ENCODE measurements at regions not wholly inside any gene's neighbourhood (a gene's known extent, or its start where the extent isn't known, plus 50 kb on each side); places are given as distances from the start of the nearest gene placed in this dataset.

GRCh38 chr6:37551867-37552266 lies 52.2 kb upstream of the CCDC167 start:
- no peaks in the 10 kb centered on the region for H3K79me1 ChIP-seq (replicated peaks; ENCODE audit: low read length, poor library complexity, severe bottlenecking)
- peaks cover 33% of the 10 kb centered on the region for H3K4me1 ChIP-seq (ENCODE audit: control insufficient read depth, insufficient read depth, low read depth, low read length)
- no peaks in the 10 kb centered on the region for H3K36me3 ChIP-seq (ENCODE audit: control insufficient read depth in 1 of 2, insufficient read depth in 2 of 2, low read depth in 1 of 2, low read length in 2 of 2)
- 89% methylated on average over 8 of the region's 10 CpGs for WGBS
- no peak overlapping the region for H2AFZ ChIP-seq (ENCODE audit: low read depth, low read length)
- no peak overlapping the region for H4K91ac ChIP-seq (ENCODE audit: low read length)
- peak; percentile 26 for DNase-seq
- H3K27ac ChIP-seq (ENCODE audit: low read length, poor library complexity, severe bottlenecking), result no peak overlapping the region
- no peak overlapping the region for H3K23ac ChIP-seq (ENCODE audit: low read length in 2 of 2)
- no peak overlapping the region for H2BK15ac ChIP-seq (ENCODE audit: low read depth, poor library complexity, severe bottlenecking)
- H4K8ac ChIP-seq (ENCODE audit: low read length), result no peak overlapping the region
- H2BK12ac ChIP-seq (ENCODE audit: low read length in 2 of 2), result no peak overlapping the region
- no peak overlapping the region for H3K18ac ChIP-seq (ENCODE audit: low read depth in 1 of 2, low read length in 2 of 2)
- no peak overlapping the region for H3K14ac ChIP-seq (ENCODE audit: low read length in 2 of 2)
- H2AK5ac ChIP-seq (ENCODE audit: low read length, severe bottlenecking), result no peak overlapping the region
- H3K27me3 ChIP-seq (ENCODE audit: control insufficient read depth in 1 of 2, insufficient read depth in 1 of 2, low read length in 2 of 2), result peaks cover 37 to 48% of the 10 kb centered on the region in 2 experiments
- H2BK5ac ChIP-seq (ENCODE audit: low read depth, low read length, poor library complexity, severe bottlenecking), result no peak overlapping the region
- no peaks in the 10 kb centered on the region for H3K9me3 ChIP-seq (ENCODE audit: control insufficient read depth, low read length)
- no peak overlapping the region for H3K4ac ChIP-seq (ENCODE audit: low read depth in 1 of 2, low read length in 2 of 2)
- no peak overlapping the region for H3K4me2 ChIP-seq (ENCODE audit: low read length, poor library complexity, severe bottlenecking)
- no peak overlapping the region for H3K9ac ChIP-seq (ENCODE audit: low read length)
- H2BK120ac ChIP-seq (ENCODE audit: low read depth, low read length), result no peak overlapping the region
- no peak overlapping the region for H3K4me3 ChIP-seq (ENCODE audit: insufficient read depth in 1 of 2, low read depth in 1 of 2, low read length in 2 of 2)

GRCh38 chr6:37551446-37551845 lies 51.8 kb upstream of the CCDC167 start:
- H3K36me3 ChIP-seq (ENCODE audit: control insufficient read depth in 1 of 2, insufficient read depth in 2 of 2, low read depth in 1 of 2, low read length in 2 of 2), result no peaks in the 10 kb centered on the region
- H3K9me3 ChIP-seq (ENCODE audit: control insufficient read depth, low read length), result no peaks in the 10 kb centered on the region
- H2AFZ ChIP-seq (ENCODE audit: low read depth, low read length), result no peak overlapping the region
- peaks cover 29% of the 10 kb centered on the region for H3K4me1 ChIP-seq (ENCODE audit: control insufficient read depth, insufficient read depth, low read depth, low read length)
- no peak overlapping the region for H3K4ac ChIP-seq (ENCODE audit: low read depth in 1 of 2, low read length in 2 of 2)
- H3K27ac ChIP-seq (ENCODE audit: low read length, poor library complexity, severe bottlenecking), result no peak overlapping the region
- H3K27me3 ChIP-seq (ENCODE audit: control insufficient read depth in 1 of 2, insufficient read depth in 1 of 2, low read length in 2 of 2), result peaks cover 37 to 48% of the 10 kb centered on the region in 2 experiments
- H2BK12ac ChIP-seq (ENCODE audit: low read length in 2 of 2), result no peak overlapping the region
- no peak for DNase-seq
- no peak overlapping the region for H3K4me3 ChIP-seq (ENCODE audit: insufficient read depth in 1 of 2, low read depth in 1 of 2, low read length in 2 of 2)
- H3K14ac ChIP-seq (ENCODE audit: low read length in 2 of 2), result no peak overlapping the region
- H4K91ac ChIP-seq (ENCODE audit: low read length), result no peak overlapping the region
- no peak overlapping the region for H4K8ac ChIP-seq (ENCODE audit: low read length)
- H2BK5ac ChIP-seq (ENCODE audit: low read depth, low read length, poor library complexity, severe bottlenecking), result no peak overlapping the region
- H3K79me1 ChIP-seq (replicated peaks; ENCODE audit: low read length, poor library complexity, severe bottlenecking), result no peaks in the 10 kb centered on the region
- no peak overlapping the region for H3K4me2 ChIP-seq (ENCODE audit: low read length, poor library complexity, severe bottlenecking)
- H3K9ac ChIP-seq (ENCODE audit: low read length), result no peak overlapping the region
- no peak overlapping the region for H2BK15ac ChIP-seq (ENCODE audit: low read depth, poor library complexity, severe bottlenecking)
- H2BK120ac ChIP-seq (ENCODE audit: low read depth, low read length), result no peak overlapping the region
- no peak overlapping the region for H2AK5ac ChIP-seq (ENCODE audit: low read length, severe bottlenecking)
- no peak overlapping the region for H3K23ac ChIP-seq (ENCODE audit: low read length in 2 of 2)
- H3K18ac ChIP-seq (ENCODE audit: low read depth in 1 of 2, low read length in 2 of 2), result no peak overlapping the region
- 78% methylated on average over 3 of the region's 3 CpGs for WGBS

- H3K18ac ChIP-seq (ENCODE audit: low read depth in 1 of 2, low read length in 2 of 2), result no peak overlapping the region
- WGBS, result 67% methylated on average over 3 of the region's 3 CpGs
- DNase-seq, result no peak
- H3K27ac ChIP-seq (ENCODE audit: low read length, poor library complexity, severe bottlenecking), result no peak overlapping the region
- no peak overlapping the region for H3K14ac ChIP-seq (ENCODE audit: low read length in 2 of 2)
- H3K23ac ChIP-seq (ENCODE audit: low read length in 2 of 2), result no peak overlapping the region
- no peaks in the 10 kb centered on the region for H3K79me1 ChIP-seq (replicated peaks; ENCODE audit: low read length, poor library complexity, severe bottlenecking)
- peaks cover 29% of the 10 kb centered on the region for H3K4me1 ChIP-seq (ENCODE audit: control insufficient read depth, insufficient read depth, low read depth, low read length)
- H3K4me2 ChIP-seq (ENCODE audit: low read length, poor library complexity, severe bottlenecking), result no peak overlapping the region
- no peak overlapping the region for H2AFZ ChIP-seq (ENCODE audit: low read depth, low read length)
- H3K9ac ChIP-seq (ENCODE audit: low read length), result no peak overlapping the region
- H3K4ac ChIP-seq (ENCODE audit: low read depth in 1 of 2, low read length in 2 of 2), result no peak overlapping the region
- no peaks in the 10 kb centered on the region for H3K9me3 ChIP-seq (ENCODE audit: control insufficient read depth, low read length)
- no peak overlapping the region for H2AK5ac ChIP-seq (ENCODE audit: low read length, severe bottlenecking)
- H3K36me3 ChIP-seq (ENCODE audit: control insufficient read depth in 1 of 2, insufficient read depth in 2 of 2, low read depth in 1 of 2, low read length in 2 of 2), result no peaks in the 10 kb centered on the region
- H2BK120ac ChIP-seq (ENCODE audit: low read depth, low read length), result no peak overlapping the region
- no peak overlapping the region for H4K8ac ChIP-seq (ENCODE audit: low read length)
- no peak overlapping the region for H2BK12ac ChIP-seq (ENCODE audit: low read length in 2 of 2)
- H3K4me3 ChIP-seq (ENCODE audit: insufficient read depth in 1 of 2, low read depth in 1 of 2, low read length in 2 of 2), result no peak overlapping the region
- H2BK5ac ChIP-seq (ENCODE audit: low read depth, low read length, poor library complexity, severe bottlenecking), result no peak overlapping the region
- no peak overlapping the region for H2BK15ac ChIP-seq (ENCODE audit: low read depth, poor library complexity, severe bottlenecking)
- H4K91ac ChIP-seq (ENCODE audit: low read length), result no peak overlapping the region
- H3K27me3 ChIP-seq (ENCODE audit: control insufficient read depth in 1 of 2, insufficient read depth in 1 of 2, low read length in 2 of 2), result peaks cover 41 to 49% of the 10 kb centered on the region in 2 experiments
Measured at GRCh38 chr6:37551002-37551401, 51.3 kb upstream of the CCDC167 start.

GRCh38 chr6:37550191-37550831 lies 50.6 kb upstream of the CCDC167 start:
- no peak overlapping the region for H4K91ac ChIP-seq (ENCODE audit: low read length)
- H3K9me3 ChIP-seq (ENCODE audit: control insufficient read depth, low read length), result no peaks in the 10 kb centered on the region
- H3K4me3 ChIP-seq (ENCODE audit: insufficient read depth in 1 of 2, low read depth in 1 of 2, low read length in 2 of 2), result no peak overlapping the region
- no peaks in the 10 kb centered on the region for H3K36me3 ChIP-seq (ENCODE audit: control insufficient read depth in 1 of 2, insufficient read depth in 2 of 2, low read depth in 1 of 2, low read length in 2 of 2)
- H3K9ac ChIP-seq (ENCODE audit: low read length), result no peak overlapping the region
- 86% methylated on average over 12 of the region's 12 CpGs for WGBS
- no peak overlapping the region for H3K18ac ChIP-seq (ENCODE audit: low read depth in 1 of 2, low read length in 2 of 2)
- H2BK120ac ChIP-seq (ENCODE audit: low read depth, low read length), result no peak overlapping the region
- peaks cover 26% of the 10 kb centered on the region for H3K4me1 ChIP-seq (ENCODE audit: control insufficient read depth, insufficient read depth, low read depth, low read length)
- H2AFZ ChIP-seq (ENCODE audit: low read depth, low read length), result no peak overlapping the region
- no peak overlapping the region for H3K14ac ChIP-seq (ENCODE audit: low read length in 2 of 2)
- H3K23ac ChIP-seq (ENCODE audit: low read length in 2 of 2), result no peak overlapping the region
- H3K27ac ChIP-seq (ENCODE audit: low read length, poor library complexity, severe bottlenecking), result no peak overlapping the region
- H3K27me3 ChIP-seq (ENCODE audit: control insufficient read depth in 1 of 2, insufficient read depth in 1 of 2, low read length in 2 of 2), result peaks cover 38 to 49% of the 10 kb centered on the region in 2 experiments
- DNase-seq, result peak; percentile 53
- H3K4ac ChIP-seq (ENCODE audit: low read depth in 1 of 2, low read length in 2 of 2), result no peak overlapping the region
- no peak overlapping the region for H2BK12ac ChIP-seq (ENCODE audit: low read length in 2 of 2)
- peak overlapping the region; percentile 15 for H2BK15ac ChIP-seq (ENCODE audit: low read depth, poor library complexity, severe bottlenecking)
- H2AK5ac ChIP-seq (ENCODE audit: low read length, severe bottlenecking), result no peak overlapping the region
- H3K79me1 ChIP-seq (replicated peaks; ENCODE audit: low read length, poor library complexity, severe bottlenecking), result no peaks in the 10 kb centered on the region
- H4K8ac ChIP-seq (ENCODE audit: low read length), result no peak overlapping the region
- no peak overlapping the region for H3K4me2 ChIP-seq (ENCODE audit: low read length, poor library complexity, severe bottlenecking)
- no peak overlapping the region for H2BK5ac ChIP-seq (ENCODE audit: low read depth, low read length, poor library complexity, severe bottlenecking)
